C4-2B (cell line): ENCODE measurements at regions not wholly inside any gene's neighbourhood (a gene's known extent, or its start where the extent isn't known, plus 50 kb on each side); places are given as distances from the start of the nearest gene placed in this dataset.

Experiments
- H3K27ac ChIP-seq: fragments of 450-650 bp; 2 replicates; pipeline ENCODE4 v1.5.1; 2017
- CTCF ChIP-seq: fragments of 450-650 bp; conservative IDR thresholded peaks from 2 replicates; pipeline ENCODE4 v1.5.1; 2017; ENCODE audit warnings: mild to moderate bottlenecking
- ZFX ChIP-seq: fragments of 450-650 bp; IDR thresholded peaks from 2 replicates; pipeline ENCODE4 v1.6.1; 2017

- TF ChIP-seq CTCF (no peak), ZFX (no peak)
- H3K27ac ChIP-seq = no peak overlapping the region
Measured at GRCh38 chr18:37694516-37694915, 128.9 kb upstream of the CELF4 start.

GRCh38 chr18:37691162-37691561 is 125.6 kb upstream of the CELF4 start:
- H3K27ac ChIP-seq = no peak overlapping the region
- TF ChIP-seq CTCF = no peak
- no peak for TF ChIP-seq ZFX

GRCh38 chr18:37689841-37690240 is 124.2 kb upstream of the CELF4 start:
- no peak overlapping the region for H3K27ac ChIP-seq
- TF ChIP-seq CTCF (no peak), ZFX (no peak)

GRCh38 chr18:37684590-37684989 is 119.0 kb upstream of the CELF4 start:
- no peak overlapping the region for H3K27ac ChIP-seq
- TF ChIP-seq ZFX = no peak
- TF ChIP-seq CTCF = peak; percentile 30

DNA sequence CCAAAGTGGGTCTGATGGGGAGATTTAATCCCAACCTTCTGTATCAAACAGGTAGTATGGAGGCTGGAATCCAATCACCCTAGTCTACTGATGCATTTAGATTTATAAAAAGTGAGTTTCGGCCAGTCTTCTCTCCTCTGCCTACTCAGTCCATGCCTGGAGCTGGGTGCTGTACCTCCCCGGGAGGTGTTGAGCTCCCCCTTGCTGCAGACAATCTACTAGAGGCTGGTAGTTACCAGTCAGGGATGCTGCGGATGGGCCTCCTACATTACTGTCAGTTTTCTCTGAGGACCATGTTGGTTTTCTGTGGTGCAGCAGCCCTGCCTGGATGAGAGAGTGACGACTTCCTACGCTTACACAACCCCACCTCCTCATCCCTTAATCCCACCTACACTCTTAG is 118.6 kb upstream of the CELF4 start:
- TF ChIP-seq ZFX (no peak), CTCF (no peak)
- H3K27ac ChIP-seq = no peak overlapping the region

DNA sequence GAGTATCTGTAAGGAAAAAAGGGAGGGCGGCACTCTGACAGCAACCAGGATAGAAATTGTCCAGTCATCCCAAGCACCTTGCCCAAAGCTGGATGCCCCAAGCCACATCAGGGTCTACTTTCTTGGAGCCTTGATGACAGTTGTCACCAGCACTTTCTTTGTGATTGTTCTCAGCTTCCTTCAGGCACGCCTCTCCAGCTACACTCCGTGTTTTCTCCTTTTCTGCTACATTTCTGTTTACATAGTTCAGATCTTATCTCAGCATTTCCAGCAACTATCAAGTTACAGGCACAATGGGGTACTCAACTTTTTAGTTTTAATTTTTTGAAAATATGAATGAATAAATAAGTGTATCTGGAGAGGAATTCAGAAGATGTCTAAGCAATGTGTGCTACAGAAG is 115.3 kb upstream of the CELF4 start:
- TF ChIP-seq CTCF (no peak), ZFX (no peak)
- H3K27ac ChIP-seq = no peak overlapping the region

GRCh38 chr18:37676276-37676675 is 110.7 kb upstream of the CELF4 start:
- no peak for TF ChIP-seq ZFX
- TF ChIP-seq CTCF = no peak

GRCh38 chr18:37675699-37676098 is 110.1 kb upstream of the CELF4 start:
- TF ChIP-seq CTCF = no peak
- TF ChIP-seq ZFX = no peak
- no peak overlapping the region for H3K27ac ChIP-seq

More at GRCh38 chr18:37676276-37676675, 110.7 kb upstream of the CELF4 start:
- H3K27ac ChIP-seq = no peak overlapping the region
